ENCODE measurements at regions not wholly inside any gene's neighbourhood (a gene's known extent, or its start where the extent isn't known, plus 50 kb on each side); places are given as distances from the start of the nearest gene placed in this dataset.

DNA sequence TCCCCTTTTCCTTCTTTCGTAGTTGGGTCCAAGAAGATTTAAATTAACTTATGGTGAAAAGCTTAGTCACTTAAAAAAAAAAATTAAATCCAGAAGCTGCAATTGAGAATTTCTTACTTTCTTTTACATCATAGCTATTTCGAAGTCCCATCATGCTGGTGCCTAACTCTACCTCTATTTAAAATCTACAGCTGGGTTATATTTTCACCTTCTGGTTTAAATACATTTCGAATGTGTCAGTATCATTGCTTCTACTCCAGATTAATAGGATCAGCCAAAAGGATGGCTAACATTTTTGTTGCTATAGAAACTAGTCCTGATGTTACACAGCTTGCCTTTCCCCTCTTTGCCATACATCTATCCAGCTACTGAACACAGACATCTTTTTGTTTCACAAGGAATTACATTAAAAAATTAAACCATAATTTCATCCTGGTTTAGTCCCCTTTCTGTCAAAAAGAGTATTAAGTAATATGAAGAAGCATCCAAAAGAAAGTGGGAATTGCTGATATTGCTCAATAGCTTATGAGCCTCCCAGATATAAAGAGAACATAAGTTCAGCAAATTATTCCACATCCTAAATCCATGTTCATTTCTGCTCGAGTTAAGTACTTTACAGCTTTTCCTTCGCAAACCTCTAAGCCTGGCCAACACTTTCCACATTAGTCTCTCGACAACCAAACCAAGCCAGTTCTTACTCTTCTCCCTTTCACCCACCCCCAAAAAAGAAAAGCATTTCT, 396.7 kb upstream of the DAB1 start:
- H4K20me1 ChIP-seq (ENCODE audit: insufficient read depth) = no peaks in the 10 kb centered on the region
- POLR2A ChIA-PET (ENCODE audit: unreplicated experiment) = no interaction called here
- DNase-seq = no peak
- H3K9me3 ChIP-seq (ENCODE audit: insufficient read depth, low read depth) = no peaks in the 10 kb centered on the region
- CTCF ChIA-PET = no interaction called here
- no peaks in the 10 kb centered on the region for H3K36me3 ChIP-seq (ENCODE audit: low read depth)
- no peaks in the 10 kb centered on the region for H3K79me2 ChIP-seq (ENCODE audit: low read depth)
- H3K4me2 ChIP-seq = no peak overlapping the region
- H3K4me3 ChIP-seq = no peak overlapping the region
- H2AFZ ChIP-seq = no peak overlapping the region
- H3K4me1 ChIP-seq (replicated peaks; ENCODE audit: insufficient read depth) = no peaks in the 10 kb centered on the region
- peaks cover 3% of the 10 kb centered on the region; the same call in 1 of the 2 replicates for H3K27me3 ChIP-seq (ENCODE audit: insufficient read depth, low read depth)
- TF ChIP-seq EZH2 (IDR thresholded peaks at IDR 0.05; ENCODE audit: low read depth) = no peak
- TF ChIP-seq, protein P1, sequence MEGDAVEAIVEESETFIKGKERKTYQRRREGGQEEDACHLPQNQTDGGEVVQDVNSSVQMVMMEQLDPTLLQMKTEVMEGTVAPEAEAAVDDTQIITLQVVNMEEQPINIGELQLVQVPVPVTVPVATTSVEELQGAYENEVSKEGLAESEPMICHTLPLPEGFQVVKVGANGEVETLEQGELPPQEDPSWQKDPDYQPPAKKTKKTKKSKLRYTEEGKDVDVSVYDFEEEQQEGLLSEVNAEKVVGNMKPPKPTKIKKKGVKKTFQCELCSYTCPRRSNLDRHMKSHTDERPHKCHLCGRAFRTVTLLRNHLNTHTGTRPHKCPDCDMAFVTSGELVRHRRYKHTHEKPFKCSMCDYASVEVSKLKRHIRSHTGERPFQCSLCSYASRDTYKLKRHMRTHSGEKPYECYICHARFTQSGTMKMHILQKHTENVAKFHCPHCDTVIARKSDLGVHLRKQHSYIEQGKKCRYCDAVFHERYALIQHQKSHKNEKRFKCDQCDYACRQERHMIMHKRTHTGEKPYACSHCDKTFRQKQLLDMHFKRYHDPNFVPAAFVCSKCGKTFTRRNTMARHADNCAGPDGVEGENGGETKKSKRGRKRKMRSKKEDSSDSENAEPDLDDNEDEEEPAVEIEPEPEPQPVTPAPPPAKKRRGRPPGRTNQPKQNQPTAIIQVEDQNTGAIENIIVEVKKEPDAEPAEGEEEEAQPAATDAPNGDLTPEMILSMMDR (conservative IDR thresholded peaks at IDR 0.05) = no peak
- no peaks in the 10 kb centered on the region for H3F3A ChIP-seq (ENCODE audit: insufficient read depth, low read depth)
- no TSS peak for BruUV-seq (replicated peaks)
- H3K9me2 ChIP-seq (ENCODE audit: insufficient read depth) = no peaks in the 10 kb centered on the region
- no peak overlapping the region for H3K27ac ChIP-seq
- intact Hi-C loops (cut with micrococcal nuclease; ENCODE audit: unreplicated experiment) = no loop called here

- intact Hi-C loops (cut with micrococcal nuclease; ENCODE audit: unreplicated experiment) = no loop called here
- H3K9me3 ChIP-seq (ENCODE audit: insufficient read depth, low read depth) = no peaks in the 10 kb centered on the region
Measured at GRCh38 chr1:57819893-57820292, 396.0 kb upstream of the DAB1 start.

DNA sequence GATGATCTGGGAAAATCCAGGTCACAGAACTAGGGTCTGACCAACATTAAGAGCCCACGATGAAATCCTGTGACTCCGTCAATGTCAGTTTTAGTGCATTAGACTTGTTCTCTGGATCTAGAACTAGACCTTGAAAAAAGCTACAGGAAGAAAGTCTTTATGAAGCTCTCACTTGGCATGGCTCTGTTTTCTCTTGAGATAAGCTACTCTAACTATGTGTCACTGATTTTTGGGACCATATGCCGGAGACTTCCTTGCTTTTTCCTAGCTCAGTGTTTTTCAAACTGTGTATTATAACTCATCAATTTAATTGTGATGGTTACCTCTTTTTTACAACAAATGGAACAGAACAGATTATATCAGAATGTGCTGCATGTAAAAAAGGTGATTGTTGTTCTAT, 379.7 kb upstream of the DAB1 start:
- POLR2A ChIA-PET (ENCODE audit: unreplicated experiment) = no interaction called here
- Histone ChIP-seq H3F3A (ENCODE audit: insufficient read depth, low read depth) (no peaks in the 10 kb centered on the region), H3K4me1 (replicated peaks; ENCODE audit: insufficient read depth) (no peaks in the 10 kb centered on the region), H3K27ac (no peak overlapping the region), H3K9me3 (ENCODE audit: insufficient read depth, low read depth) (no peaks in the 10 kb centered on the region), H3K4me3 (no peak overlapping the region), H3K27me3 (ENCODE audit: insufficient read depth, low read depth) (no peaks in the 10 kb centered on the region), H3K4me2 (no peak overlapping the region), H2AFZ (no peak overlapping the region), H3K9me2 (ENCODE audit: insufficient read depth) (no peaks in the 10 kb centered on the region), H4K20me1 (ENCODE audit: insufficient read depth) (no peaks in the 10 kb centered on the region), H3K79me2 (ENCODE audit: low read depth) (no peaks in the 10 kb centered on the region), H3K36me3 (ENCODE audit: low read depth) (no peaks in the 10 kb centered on the region)
- TF ChIP-seq, protein P1 (conservative IDR thresholded peaks at IDR 0.05) = no peak
- no peak for TF ChIP-seq EZH2 (IDR thresholded peaks at IDR 0.05; ENCODE audit: low read depth)
- intact Hi-C loops (cut with micrococcal nuclease; ENCODE audit: unreplicated experiment) = no loop called here
- no peak for DNase-seq
- CTCF ChIA-PET = no interaction called here
- no TSS peak for BruUV-seq (replicated peaks)

More at GRCh38 chr1:57819893-57820292, 396.0 kb upstream of the DAB1 start:
- H3K4me1 ChIP-seq (replicated peaks; ENCODE audit: insufficient read depth) = no peaks in the 10 kb centered on the region
- H3K27ac ChIP-seq = no peak overlapping the region
- no peak overlapping the region for H3K4me2 ChIP-seq
- TF ChIP-seq, protein P1 (conservative IDR thresholded peaks at IDR 0.05) = no peak
- H3K9me2 ChIP-seq (ENCODE audit: insufficient read depth) = no peaks in the 10 kb centered on the region
- POLR2A ChIA-PET (ENCODE audit: unreplicated experiment) = no interaction called here
- BruUV-seq (replicated peaks) = no TSS peak
- no peak for DNase-seq
- H4K20me1 ChIP-seq (ENCODE audit: insufficient read depth) = no peaks in the 10 kb centered on the region
- peaks cover 3% of the 10 kb centered on the region; the same call in 1 of the 2 replicates for H3K27me3 ChIP-seq (ENCODE audit: insufficient read depth, low read depth)
- no peaks in the 10 kb centered on the region for H3K79me2 ChIP-seq (ENCODE audit: low read depth)
- no peaks in the 10 kb centered on the region for H3F3A ChIP-seq (ENCODE audit: insufficient read depth, low read depth)
- H2AFZ ChIP-seq = no peak overlapping the region
- no peak overlapping the region for H3K4me3 ChIP-seq
- H3K36me3 ChIP-seq (ENCODE audit: low read depth) = no peaks in the 10 kb centered on the region
- CTCF ChIA-PET = no interaction called here

All from PC-9 (cell line).